Cardiac muscle cell (in vitro differentiated cells and primary cell): ENCODE measurements at regions not wholly inside any gene's neighbourhood (a gene's known extent, or its start where the extent isn't known, plus 50 kb on each side); places are given as distances from the start of the nearest gene placed in this dataset.
A peak's percentile ranks its signal among the peaks of the same experiment; 100 is the strongest.

Experiments used
- DNase-seq, 2 donors: peaks; one replicate each; pipeline versions ENCODE4 v3.0.0 to v3.0.0-alpha.2; 2010 to 2017; ENCODE audit warnings: low read depth in 1 of 2, low spot score in 1 of 2
- H3K27ac ChIP-seq: fragments of 200-600 bp; sonication (generic); 2 replicates; pipeline ENCODE4 v1.5.1; 2016
- H3K27me3 ChIP-seq: fragments of 200-600 bp; sonication (generic); 2 replicates; pipeline ENCODE4 v1.6.0; 2016; ENCODE audit warnings: control low read depth
- H3K36me3 ChIP-seq: fragments of 200-600 bp; sonication (generic); 2 replicates; pipeline ENCODE4 v1.5.1; 2016; ENCODE audit warnings: control low read depth
- H3K4me1 ChIP-seq: fragments of 200-600 bp; sonication (generic); 2 replicates; pipeline ENCODE4 v1.8.1; 2017; ENCODE audit warnings: low read depth, mild to moderate bottlenecking, mixed run types
- H3K4me3 ChIP-seq: fragments of 200-600 bp; sonication (generic); 2 replicates; pipeline ENCODE4 v1.5.1; 2016; ENCODE audit warnings: mild to moderate bottlenecking
- H3K9me3 ChIP-seq: fragments of 200-600 bp; sonication (generic); 2 replicates; pipeline ENCODE4 v1.5.1; 2017; ENCODE audit warnings: low read depth, mild to moderate bottlenecking, control low read depth
- CTCF ChIP-seq: IDR thresholded peaks from 2 replicates; pipeline ENCODE4 v1.5.1; 2012; ENCODE audit warnings: low read depth, mild to moderate bottlenecking, low read length

- Histone ChIP-seq H3K4me1 (no peaks in the 10 kb centered on the region), H3K9me3 (no peaks in the 10 kb centered on the region), H3K27me3 (no peaks in the 10 kb centered on the region), H3K4me3 (no peak overlapping the region), H3K36me3 (no peaks in the 10 kb centered on the region), H3K27ac (no peak overlapping the region)
- DNase-seq: no peak
- no peak for TF ChIP-seq CTCF
Observed at GRCh38 chrX:110578270-110578669, 217.3 kb downstream of the CHRDL1 start.

- Histone ChIP-seq H3K9me3 (no peaks in the 10 kb centered on the region), H3K4me1 (peaks cover 6% of the 10 kb centered on the region), H3K27me3 (no peaks in the 10 kb centered on the region), H3K27ac (no peak overlapping the region), H3K36me3 (no peaks in the 10 kb centered on the region), H3K4me3 (no peak overlapping the region)
- no peak for DNase-seq
- TF ChIP-seq CTCF: no peak
Observed at GRCh38 chrX:110584083-110584482, 211.5 kb downstream of the CHRDL1 start.

GRCh38 chrX:110588164-110588563, 207.5 kb downstream of the CHRDL1 start:
- no peaks in the 10 kb centered on the region for H3K27me3 ChIP-seq
- no peak overlapping the region for H3K4me3 ChIP-seq
- no peak for TF ChIP-seq CTCF
- no peaks in the 10 kb centered on the region for H3K9me3 ChIP-seq
- H3K27ac ChIP-seq: no peak overlapping the region
- peak in 1 of 2 donors; percentile 56 for DNase-seq
- no peaks in the 10 kb centered on the region for H3K36me3 ChIP-seq
- peaks cover 6% of the 10 kb centered on the region for H3K4me1 ChIP-seq

- no peak for TF ChIP-seq CTCF
- no peaks in the 10 kb centered on the region for H3K36me3 ChIP-seq
- H3K9me3 ChIP-seq: no peaks in the 10 kb centered on the region
- H3K4me1 ChIP-seq: peaks cover 6% of the 10 kb centered on the region
- no peak for DNase-seq
- no peak overlapping the region for H3K4me3 ChIP-seq
- H3K27ac ChIP-seq: no peak overlapping the region
- H3K27me3 ChIP-seq: no peaks in the 10 kb centered on the region
Observed at GRCh38 chrX:110588853-110589252, 206.8 kb downstream of the CHRDL1 start.

GRCh38 chrX:110600745-110601310, 194.8 kb downstream of the CHRDL1 start:
- H3K27ac ChIP-seq: no peak overlapping the region
- H3K4me1 ChIP-seq: no peaks in the 10 kb centered on the region
- no peak for TF ChIP-seq CTCF
- H3K4me3 ChIP-seq: no peak overlapping the region
- H3K36me3 ChIP-seq: no peaks in the 10 kb centered on the region
- H3K9me3 ChIP-seq: no peaks in the 10 kb centered on the region
- H3K27me3 ChIP-seq: no peaks in the 10 kb centered on the region
- no peak for DNase-seq

- Histone ChIP-seq H3K27me3 (no peaks in the 10 kb centered on the region), H3K4me3 (no peak overlapping the region), H3K9me3 (no peaks in the 10 kb centered on the region), H3K4me1 (no peaks in the 10 kb centered on the region), H3K27ac (no peak overlapping the region), H3K36me3 (no peaks in the 10 kb centered on the region)
- DNase-seq: no peak
- no peak for TF ChIP-seq CTCF
Observed at GRCh38 chrX:110614596-110614995, 181.0 kb downstream of the CHRDL1 start.
